ENCODE measurements at regions not wholly inside any gene's neighbourhood (a gene's known extent, or its start where the extent isn't known, plus 50 kb on each side); places are given as distances from the start of the nearest gene placed in this dataset.

- H3K4me1 ChIP-seq (ENCODE audit: control insufficient read depth, extremely low read depth, insufficient read depth, low read length): no peaks in the 10 kb centered on the region
- dilution Hi-C loops (cut with MboI; ENCODE audit: extremely low pct_ligation_motif_present, low sequenced_read_pairs): no loop called here
- H2AFZ ChIP-seq (ENCODE audit: control insufficient read depth, low read length): no peak overlapping the region
- DNase-seq (ENCODE audit: low read depth, low spot score) (no peak), FAIRE-seq (no peak)
- H4K20me1 ChIP-seq (ENCODE audit: control insufficient read depth, extremely low read depth, insufficient read depth, low read length): no peaks in the 10 kb centered on the region
- H3K79me2 ChIP-seq (ENCODE audit: control insufficient read depth, insufficient read depth, low read length): no peaks in the 10 kb centered on the region
- no peaks in the 10 kb centered on the region for H3K36me3 ChIP-seq (ENCODE audit: control insufficient read depth in 2 of 2, extremely low read depth in 1 of 2, insufficient read depth in 2 of 2, low read length in 2 of 2)
- TF ChIP-seq, protein P1, sequence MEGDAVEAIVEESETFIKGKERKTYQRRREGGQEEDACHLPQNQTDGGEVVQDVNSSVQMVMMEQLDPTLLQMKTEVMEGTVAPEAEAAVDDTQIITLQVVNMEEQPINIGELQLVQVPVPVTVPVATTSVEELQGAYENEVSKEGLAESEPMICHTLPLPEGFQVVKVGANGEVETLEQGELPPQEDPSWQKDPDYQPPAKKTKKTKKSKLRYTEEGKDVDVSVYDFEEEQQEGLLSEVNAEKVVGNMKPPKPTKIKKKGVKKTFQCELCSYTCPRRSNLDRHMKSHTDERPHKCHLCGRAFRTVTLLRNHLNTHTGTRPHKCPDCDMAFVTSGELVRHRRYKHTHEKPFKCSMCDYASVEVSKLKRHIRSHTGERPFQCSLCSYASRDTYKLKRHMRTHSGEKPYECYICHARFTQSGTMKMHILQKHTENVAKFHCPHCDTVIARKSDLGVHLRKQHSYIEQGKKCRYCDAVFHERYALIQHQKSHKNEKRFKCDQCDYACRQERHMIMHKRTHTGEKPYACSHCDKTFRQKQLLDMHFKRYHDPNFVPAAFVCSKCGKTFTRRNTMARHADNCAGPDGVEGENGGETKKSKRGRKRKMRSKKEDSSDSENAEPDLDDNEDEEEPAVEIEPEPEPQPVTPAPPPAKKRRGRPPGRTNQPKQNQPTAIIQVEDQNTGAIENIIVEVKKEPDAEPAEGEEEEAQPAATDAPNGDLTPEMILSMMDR (optimal IDR thresholded peaks at IDR 0.05 in 1 of 3, IDR thresholded peaks at IDR 0.05 in 1 of 3, conservative IDR thresholded peaks at IDR 0.05 in 1 of 3; ENCODE audit: extremely low read depth in 1 of 3, insufficient read depth in 2 of 3, low read length in 3 of 3): no peak
- TF ChIP-seq EZH2 (IDR thresholded peaks at IDR 0.05; ENCODE audit: low read length): no peak
- no peaks in the 10 kb centered on the region for H3K9me3 ChIP-seq (ENCODE audit: control insufficient read depth, low read depth, low read length)
- H3K4me2 ChIP-seq (ENCODE audit: control insufficient read depth, extremely low read depth, insufficient read depth, low read depth, low read length): no peak overlapping the region
- no peak overlapping the region for H3K27ac ChIP-seq (ENCODE audit: control insufficient read depth, insufficient read depth, low read length)
- no peaks in the 10 kb centered on the region for H3K27me3 ChIP-seq (ENCODE audit: control insufficient read depth, extremely low read depth, insufficient read depth, low read length)
- H3K9ac ChIP-seq (ENCODE audit: control insufficient read depth, extremely low read depth, insufficient read depth, low read length): no peak overlapping the region
- H3K4me3 ChIP-seq (ENCODE audit: control insufficient read depth in 2 of 3, extremely low read depth in 1 of 3, insufficient read depth in 2 of 3, low read depth in 1 of 3, low read length in 3 of 3): no peak overlapping the region
- no peaks in the 10 kb centered on the region for H3K9me1 ChIP-seq (ENCODE audit: control insufficient read depth, extremely low read depth, insufficient read depth, low read length)
These were observed 85.3 kb downstream of the GLUD2 start for GRCh38 chrX:121132675-121133074.

DNA sequence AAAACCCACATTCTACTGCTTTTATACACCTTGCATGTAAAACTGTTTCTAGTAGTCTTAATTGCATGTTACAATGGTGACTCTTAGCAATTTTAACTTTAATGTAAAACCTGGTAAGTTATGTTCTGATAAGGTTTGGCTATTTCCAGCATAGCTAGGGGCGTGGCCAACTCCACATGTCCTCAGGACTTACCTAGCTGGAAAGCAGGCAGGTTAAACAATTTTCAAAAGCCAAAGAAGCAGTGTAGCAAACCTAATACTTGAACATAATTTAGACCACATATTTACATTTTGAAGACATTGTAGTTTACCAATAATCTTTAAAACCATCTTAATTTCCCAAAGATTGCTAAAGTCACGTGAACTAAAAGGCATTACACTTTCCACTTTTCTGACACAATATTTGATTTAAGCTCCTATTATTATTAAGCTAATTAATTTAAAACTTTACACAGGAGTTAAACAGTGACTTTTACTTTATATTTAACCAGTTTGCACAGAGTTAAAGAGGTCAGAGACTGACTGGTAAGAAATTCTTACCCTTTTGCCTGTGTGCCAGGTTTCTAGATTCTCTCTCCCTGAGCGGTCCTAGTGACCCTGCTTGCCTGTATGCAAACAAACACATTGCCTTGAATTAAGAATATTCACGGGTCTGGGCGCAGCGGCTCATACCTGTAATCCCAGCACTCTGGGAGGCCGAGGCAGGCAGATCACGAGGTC is 88.2 kb downstream of the GLUD2 start:
- Histone ChIP-seq H3K27ac (ENCODE audit: control insufficient read depth, insufficient read depth, low read length) (no peak overlapping the region), H4K20me1 (ENCODE audit: control insufficient read depth, extremely low read depth, insufficient read depth, low read length) (no peaks in the 10 kb centered on the region), H3K36me3 (ENCODE audit: control insufficient read depth in 2 of 2, extremely low read depth in 1 of 2, insufficient read depth in 2 of 2, low read length in 2 of 2) (no peaks in the 10 kb centered on the region), H3K9me3 (ENCODE audit: control insufficient read depth, low read depth, low read length) (no peaks in the 10 kb centered on the region), H3K27me3 (ENCODE audit: control insufficient read depth, extremely low read depth, insufficient read depth, low read length) (no peaks in the 10 kb centered on the region), H3K4me1 (ENCODE audit: control insufficient read depth, extremely low read depth, insufficient read depth, low read length) (no peaks in the 10 kb centered on the region), H3K9ac (ENCODE audit: control insufficient read depth, extremely low read depth, insufficient read depth, low read length) (no peak overlapping the region), H3K4me2 (ENCODE audit: control insufficient read depth, extremely low read depth, insufficient read depth, low read depth, low read length) (no peak overlapping the region), H3K79me2 (ENCODE audit: control insufficient read depth, insufficient read depth, low read length) (no peaks in the 10 kb centered on the region), H3K9me1 (ENCODE audit: control insufficient read depth, extremely low read depth, insufficient read depth, low read length) (no peaks in the 10 kb centered on the region), H3K4me3 (ENCODE audit: control insufficient read depth in 2 of 3, extremely low read depth in 1 of 3, insufficient read depth in 2 of 3, low read depth in 1 of 3, low read length in 3 of 3) (no peak overlapping the region), H2AFZ (ENCODE audit: control insufficient read depth, low read length) (no peak overlapping the region)
- dilution Hi-C loops (cut with MboI; ENCODE audit: extremely low pct_ligation_motif_present, low sequenced_read_pairs): no loop called here
- DNase-seq (ENCODE audit: low read depth, low spot score): no peak
- TF ChIP-seq, protein P1 (optimal IDR thresholded peaks at IDR 0.05 in 1 of 3, IDR thresholded peaks at IDR 0.05 in 1 of 3, conservative IDR thresholded peaks at IDR 0.05 in 1 of 3; ENCODE audit: extremely low read depth in 1 of 3, insufficient read depth in 2 of 3, low read length in 3 of 3): no peak
- no peak for TF ChIP-seq EZH2 (IDR thresholded peaks at IDR 0.05; ENCODE audit: low read length)
- no peak for FAIRE-seq

All from keratinocyte (primary cell).